GM18870 (cell line): ENCODE measurements at regions not wholly inside any gene's neighbourhood (a gene's known extent, or its start where the extent isn't known, plus 50 kb on each side); places are given as distances from the start of the nearest gene placed in this dataset.
A peak's percentile ranks its signal among the peaks of the same experiment; 100 is the strongest.

Experiments
- ATAC-seq: cut with Tn5 transposase; IDR thresholded peaks from one replicate; pipeline ENCODE4 v1.9.1; 2021; ENCODE audit warnings: moderate library complexity; ENCODE audit not compliant: unreplicated experiment

GRCh38 chr16:52237823-52238222 is 309.1 kb downstream of the TOX3 start:
- ATAC-seq, result no peak

- ATAC-seq, result no peak
Measured at GRCh38 chr16:52235186-52235585, 311.8 kb downstream of the TOX3 start.

- ATAC-seq, result no peak
Measured at GRCh38 chr16:52234626-52235025, 312.3 kb downstream of the TOX3 start.

- ATAC-seq, result no peak
Measured at GRCh38 chr16:52229471-52229870, 317.5 kb downstream of the TOX3 start.

- no peak for ATAC-seq
Measured at GRCh38 chr16:52227851-52228250, 319.1 kb downstream of the TOX3 start.

- no peak for ATAC-seq
Measured at GRCh38 chr16:52212841-52213240, 334.1 kb downstream of the TOX3 start.

GRCh38 chr16:52209227-52209626 is 337.7 kb downstream of the TOX3 start:
- no peak for ATAC-seq

GRCh38 chr16:52203096-52203495 is 343.8 kb downstream of the TOX3 start:
- ATAC-seq, result no peak

- no peak for ATAC-seq
Measured at GRCh38 chr16:52193441-52193840, 353.5 kb downstream of the TOX3 start.

GRCh38 chr16:52191531-52192134 is 355.3 kb downstream of the TOX3 start:
- peak; percentile 55 for ATAC-seq

GRCh38 chr16:52184336-52184735 is 362.6 kb downstream of the TOX3 start:
- no peak for ATAC-seq

GRCh38 chr16:52182840-52183239 is 364.1 kb downstream of the TOX3 start:
- no peak for ATAC-seq

- ATAC-seq, result no peak
Measured at GRCh38 chr16:52174168-52174567, 372.8 kb downstream of the TOX3 start.

- no peak for ATAC-seq
Measured at GRCh38 chr16:52171481-52171880, 375.5 kb downstream of the TOX3 start.

GRCh38 chr16:52167328-52167727 is 379.6 kb downstream of the TOX3 start:
- no peak for ATAC-seq

GRCh38 chr16:52165961-52166360 is 381.0 kb downstream of the TOX3 start:
- ATAC-seq, result no peak

GRCh38 chr16:52149003-52149402 is 397.9 kb downstream of the TOX3 start:
- ATAC-seq, result no peak

- ATAC-seq, result no peak
Measured at GRCh38 chr16:52141871-52142270, 405.1 kb downstream of the TOX3 start.

- ATAC-seq, result no peak
Measured at GRCh38 chr16:52128361-52128760, 418.6 kb downstream of the TOX3 start.

GRCh38 chr16:52123842-52124241 is 423.1 kb downstream of the TOX3 start:
- no peak for ATAC-seq

GRCh38 chr16:52123061-52123839 is 423.7 kb downstream of the TOX3 start:
- ATAC-seq, result no peak

GRCh38 chr16:52117171-52117570 is 429.8 kb downstream of the TOX3 start:
- ATAC-seq, result no peak

- no peak for ATAC-seq
Measured at GRCh38 chr16:52114379-52114778, 432.6 kb downstream of the TOX3 start.
